SK-N-MC (cell line): ENCODE measurements at regions not wholly inside any gene's neighbourhood (a gene's known extent, or its start where the extent isn't known, plus 50 kb on each side); places are given as distances from the start of the nearest gene placed in this dataset.

Experiments
- EZH2 ChIP-seq: fragments of 200-600 bp; sonication (generic); IDR thresholded peaks from one replicate; pipeline ENCODE4 v1.6.1; 2017; ENCODE audit warnings: antibody characterized with exemption
- FOXP2 ChIP-seq: optimal IDR thresholded peaks from 2 replicates; pipeline ENCODE3; 2011; ENCODE audit warnings: mild to moderate bottlenecking, moderate library complexity; ENCODE audit not compliant: insufficient read depth; ENCODE audit errors: extremely low read length, control extremely low read depth
- POLR2AphosphoS5 ChIP-seq: IDR thresholded peaks from 2 replicates; pipeline ENCODE4 v1.6.1; 2012; ENCODE audit warnings: mild to moderate bottlenecking, low read depth, low read length, borderline replicate concordance

DNA sequence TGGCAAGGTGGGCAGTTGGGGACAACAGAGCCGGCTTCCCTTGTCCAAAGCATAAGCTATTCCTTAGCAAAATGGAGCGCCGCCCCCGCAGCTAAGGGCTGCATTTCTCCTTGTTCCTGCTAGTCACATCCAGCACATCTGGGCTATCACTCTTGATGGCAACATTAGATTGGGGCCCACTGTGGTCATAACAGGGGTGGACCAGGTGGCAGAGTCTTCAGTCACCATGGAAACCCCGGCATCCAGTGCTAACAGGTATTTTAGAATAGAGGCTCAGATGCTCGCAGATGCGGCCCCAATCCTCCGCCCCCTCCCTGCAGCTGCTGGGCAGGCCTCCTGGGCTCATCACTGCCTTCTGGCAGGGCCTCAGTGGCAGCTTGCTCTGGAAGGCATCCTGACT, 125.9 kb downstream of the GPCPD1 start:
- TF ChIP-seq EZH2 (no peak), POLR2AphosphoS5 (no peak), FOXP2 (no peak)
